RWPE1 (cell line): ENCODE measurements at regions not wholly inside any gene's neighbourhood (a gene's known extent, or its start where the extent isn't known, plus 50 kb on each side); places are given as distances from the start of the nearest gene placed in this dataset.

Experiments
- CTCF ChIA-PET: fragments of 350-600 bp; sonication (Branson Sonifier 250); formaldehyde crosslinking; extraction: SDS; loops from one replicate; lab custom pipeline; 2021; lab: Yijun Ruan, JAX
- POLR2A ChIA-PET: fragments of 400-600 bp; formaldehyde crosslinking; extraction: SDS; loops from one replicate; lab custom pipeline; 2020; ENCODE audit warnings: antibody characterized with exemption; ENCODE audit not compliant: low non-redundant PET; lab: Yijun Ruan, JAX
- DNase-seq: peaks from one replicate; pipeline ENCODE4 v3.0.0; 2012; ENCODE audit warnings: low spot score
- H3K27ac ChIP-seq: fragments of 450-650 bp; 2 replicates; pipeline ENCODE4 v1.5.1; 2017
- CTCF ChIP-seq: fragments of 450-650 bp; conservative IDR thresholded peaks from 2 replicates; pipeline ENCODE4 v1.5.1; 2017; ENCODE audit warnings: low read depth, mild to moderate bottlenecking

GRCh38 chr2:64350996-64351395, 103.0 kb upstream of the LGALSL start:
- POLR2A ChIA-PET, result no interaction called here
- H3K27ac ChIP-seq, result no peak overlapping the region
- TF ChIP-seq CTCF, result no peak
- DNase-seq, result no peak
- CTCF ChIA-PET, result interaction anchor here (0.7 kb wide), 1 partner anchor 139 kb away, joined by 3 read pairs; no protein-coding TSS in a partner anchor

- no peak for DNase-seq
- no peak overlapping the region for H3K27ac ChIP-seq
- TF ChIP-seq CTCF, result no peak
- POLR2A ChIA-PET, result no interaction called here
- CTCF ChIA-PET, result no interaction called here
Measured at GRCh38 chr2:64352292-64352691, 101.7 kb upstream of the LGALSL start.

GRCh38 chr2:64354857-64355680, 98.9 kb upstream of the LGALSL start:
- peak overlapping the region; percentile 66 for H3K27ac ChIP-seq
- DNase-seq, result peak; percentile 85
- ChIA-PET CTCF (interaction anchor here (0.6 kb wide), 3 partner anchors 24 to 274 kb away, joined by 3 to 4 read pairs (median 3); no protein-coding TSS in a partner anchor), POLR2A (interaction anchor here (0.6 kb wide), 1 partner anchor 337 kb away, joined by 3 read pairs; no protein-coding TSS in a partner anchor)
- TF ChIP-seq CTCF, result no peak

GRCh38 chr2:64356906-64357305, 97.1 kb upstream of the LGALSL start:
- ChIA-PET POLR2A (no interaction called here), CTCF (no interaction called here)
- H3K27ac ChIP-seq, result no peak overlapping the region
- no peak for TF ChIP-seq CTCF
- no peak for DNase-seq

GRCh38 chr2:64359171-64359891, 94.6 kb upstream of the LGALSL start:
- no peak for TF ChIP-seq CTCF
- POLR2A ChIA-PET, result no interaction called here
- peak overlapping the region; percentile 92 for H3K27ac ChIP-seq
- CTCF ChIA-PET, result interaction anchor here (0.8 kb wide), 1 partner anchor 129 kb away, joined by 4 read pairs; no protein-coding TSS in a partner anchor
- no peak for DNase-seq

- TF ChIP-seq CTCF, result no peak
- ChIA-PET CTCF (interaction anchor here (0.8 to 1.3 kb wide), 3 partner anchors 29 to 163 kb away, joined by 3 to 5 read pairs (median 4); no protein-coding TSS in a partner anchor), POLR2A (no interaction called here)
- peak overlapping the region; percentile 92 for H3K27ac ChIP-seq
- DNase-seq, result peak; percentile 89
Measured at GRCh38 chr2:64359892-64360657, 93.9 kb upstream of the LGALSL start.
